Lung (tissue), 11 donors: ENCODE measurements at regions not wholly inside any gene's neighbourhood (a gene's known extent, or its start where the extent isn't known, plus 50 kb on each side); places are given as distances from the start of the nearest gene placed in this dataset.

Source experiments
- ATAC-seq: fragments of 200-7000 bp; cut with Tn5 transposase; one replicate; pipeline ENCODE4 v1.9.1; 2020; ENCODE audit warnings: moderate number of reproducible peaks; ENCODE audit not compliant: insufficient read depth, low FRiP score
- DNase-seq, 3 donors: peaks; one replicate each; pipeline ENCODE4 v3.0.0-alpha.2; 2013 to 2017
- H3K27ac ChIP-seq, 2 donors: one replicate each; pipeline ENCODE4 v1.5.1; 2013; ENCODE audit warnings: mild to moderate bottlenecking in 2 of 2, moderate library complexity in 2 of 2, control low read depth in 1 of 2, inconsistent platforms in 1 of 2, low read depth in 1 of 2, low read length in 1 of 2
- H3K27me3 ChIP-seq, 3 donors: one replicate each; pipeline ENCODE4 v1.5.1; 2013; ENCODE audit warnings: low read length in 2 of 3; ENCODE audit not compliant: control insufficient read depth in 3 of 3, insufficient read depth in 3 of 3
- H3K36me3 ChIP-seq, 4 donors: one replicate each; pipeline ENCODE4 v1.5.1; 2013; ENCODE audit warnings: low read length in 4 of 4, mild to moderate bottlenecking in 1 of 4, moderate library complexity in 1 of 4; ENCODE audit not compliant: control insufficient read depth in 4 of 4, insufficient read depth in 4 of 4
- H3K4me1 ChIP-seq, 5 donors: one replicate each; pipeline ENCODE4 v1.5.1; 2013; ENCODE audit warnings: low read length in 5 of 5, mild to moderate bottlenecking in 2 of 5, moderate library complexity in 1 of 5; ENCODE audit not compliant: control insufficient read depth in 5 of 5, insufficient read depth in 5 of 5
- H3K4me3 ChIP-seq: one replicate; pipeline ENCODE4 v1.5.1; 2013; ENCODE audit warnings: mild to moderate bottlenecking, control low read depth, moderate library complexity
- H3K9ac ChIP-seq, 2 donors: one replicate each; pipeline ENCODE4 v1.5.1; 2013; ENCODE audit warnings: low read length in 2 of 2, control low read depth in 1 of 2; ENCODE audit not compliant: insufficient read depth in 1 of 2
- H3K9me3 ChIP-seq, 4 donors: one replicate each; pipeline ENCODE4 v1.5.1; 2013; ENCODE audit warnings: low read length in 3 of 4, mild to moderate bottlenecking in 1 of 4, moderate library complexity in 1 of 4; ENCODE audit not compliant: control insufficient read depth in 4 of 4, insufficient read depth in 3 of 4
- WGBS, 2 donors: extraction: QIAGEN DNeasy Blood & Tissue Kit; methylation state at CpG; one replicate each; pipeline ENCODE4 v1.1.7; 2013; 5-methylcytosine and 5-hydroxymethylcytosine counted together
- TF ChIP-seq, protein P1 (sequence below): IDR thresholded peaks from 2 replicates; pipeline ENCODE4 v1.5.1; 2012; ENCODE audit warnings: mild to moderate bottlenecking; ENCODE audit errors: control extremely low read depth, extremely low read depth
- donor health status: control.
- donor health status: control.
- donor health status: Bipolar disorder and iron deficiency.
- donor health status: healthy.
- donor health status: DM: yes; HTN: yes; CAD: no.

DNA sequence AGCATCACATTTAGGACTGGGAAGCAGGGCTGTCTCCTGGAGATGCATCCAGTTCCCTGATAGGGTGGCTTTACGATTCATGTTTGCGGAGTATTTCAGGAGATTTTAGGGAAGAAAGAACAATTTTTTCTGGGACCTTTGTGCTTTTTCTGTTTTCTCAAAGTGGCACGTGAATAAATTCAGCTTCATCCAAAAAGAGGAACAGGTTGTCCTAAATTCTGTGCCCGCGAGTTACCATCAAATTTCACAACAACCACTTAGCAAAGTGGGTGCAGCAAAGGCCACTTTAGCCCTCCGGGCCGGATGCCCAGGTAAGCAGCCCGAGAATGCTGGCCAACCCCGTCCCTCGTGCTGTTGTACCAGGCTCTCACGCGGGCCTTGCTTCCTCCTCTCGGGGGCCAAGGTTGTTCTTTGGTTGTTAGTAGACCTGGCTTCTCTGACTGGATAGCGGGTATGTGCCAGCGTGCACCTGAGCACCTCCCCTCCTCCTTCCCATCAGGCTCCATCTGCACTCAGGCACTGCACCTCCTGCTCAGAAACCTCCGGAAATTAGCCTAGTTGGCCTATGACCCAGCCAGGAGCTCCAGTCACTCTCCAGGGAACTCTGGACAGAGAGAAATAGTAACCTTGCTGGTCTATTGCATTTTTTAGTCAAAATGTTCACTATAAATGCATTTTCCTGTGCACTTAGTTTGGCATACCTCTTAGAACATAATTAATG lies 83.0 kb downstream of the CMPK2 start:
- H3K27me3 ChIP-seq: no peaks in the 10 kb centered on the region
- H3K9me3 ChIP-seq: peaks cover 0 to 2% (median 0%) of the 10 kb centered on the region in 4 donors
- DNase-seq (no peak), ATAC-seq (peak; percentile 25)
- TF ChIP-seq, protein P1, sequence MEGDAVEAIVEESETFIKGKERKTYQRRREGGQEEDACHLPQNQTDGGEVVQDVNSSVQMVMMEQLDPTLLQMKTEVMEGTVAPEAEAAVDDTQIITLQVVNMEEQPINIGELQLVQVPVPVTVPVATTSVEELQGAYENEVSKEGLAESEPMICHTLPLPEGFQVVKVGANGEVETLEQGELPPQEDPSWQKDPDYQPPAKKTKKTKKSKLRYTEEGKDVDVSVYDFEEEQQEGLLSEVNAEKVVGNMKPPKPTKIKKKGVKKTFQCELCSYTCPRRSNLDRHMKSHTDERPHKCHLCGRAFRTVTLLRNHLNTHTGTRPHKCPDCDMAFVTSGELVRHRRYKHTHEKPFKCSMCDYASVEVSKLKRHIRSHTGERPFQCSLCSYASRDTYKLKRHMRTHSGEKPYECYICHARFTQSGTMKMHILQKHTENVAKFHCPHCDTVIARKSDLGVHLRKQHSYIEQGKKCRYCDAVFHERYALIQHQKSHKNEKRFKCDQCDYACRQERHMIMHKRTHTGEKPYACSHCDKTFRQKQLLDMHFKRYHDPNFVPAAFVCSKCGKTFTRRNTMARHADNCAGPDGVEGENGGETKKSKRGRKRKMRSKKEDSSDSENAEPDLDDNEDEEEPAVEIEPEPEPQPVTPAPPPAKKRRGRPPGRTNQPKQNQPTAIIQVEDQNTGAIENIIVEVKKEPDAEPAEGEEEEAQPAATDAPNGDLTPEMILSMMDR: no peak
- no peak overlapping the region for H3K9ac ChIP-seq
- peak overlapping the region in 1 of 2 donors; percentile 60 for H3K27ac ChIP-seq
- no peak overlapping the region for H3K4me3 ChIP-seq
- no peaks in the 10 kb centered on the region for H3K36me3 ChIP-seq
- peaks cover 0 to 13% (median 7%) of the 10 kb centered on the region in 5 donors for H3K4me1 ChIP-seq
- WGBS, 2 donors: 49 to 52% methylated on average over 16 of the region's 16 CpGs

DNA sequence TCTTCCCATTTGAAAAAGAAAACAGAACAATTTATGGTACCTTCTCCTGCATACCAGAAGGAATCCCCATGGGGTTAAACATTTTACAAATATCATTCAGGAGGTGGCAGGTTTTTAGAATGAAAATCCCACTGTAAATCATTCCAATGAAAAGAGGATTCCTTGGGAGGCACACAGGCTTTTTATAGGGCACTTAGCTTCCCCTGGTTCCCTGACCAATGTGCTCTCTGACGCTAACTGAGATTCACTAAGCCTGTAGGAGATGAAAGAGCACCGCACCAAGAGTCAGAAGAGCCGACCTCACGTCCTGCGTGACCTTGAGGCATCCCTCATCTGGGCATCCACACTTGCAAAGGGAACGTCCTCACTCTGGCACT lies 82.5 kb downstream of the CMPK2 start:
- Histone ChIP-seq H3K9ac (no peak overlapping the region), H3K36me3 (no peaks in the 10 kb centered on the region), H3K27me3 (no peaks in the 10 kb centered on the region), H3K4me1 (peaks cover 0 to 13% (median 7%) of the 10 kb centered on the region in 5 donors), H3K4me3 (no peak overlapping the region), H3K9me3 (peaks cover 0 to 2% (median 0%) of the 10 kb centered on the region in 4 donors), H3K27ac (peak overlapping the region in 1 of 2 donors; percentile 26)
- DNase-seq (no peak), ATAC-seq (no peak)
- TF ChIP-seq, protein P1: no peak
- WGBS, 2 donors: 89 to 94% methylated on average over 6 of the region's 6 CpGs

DNA sequence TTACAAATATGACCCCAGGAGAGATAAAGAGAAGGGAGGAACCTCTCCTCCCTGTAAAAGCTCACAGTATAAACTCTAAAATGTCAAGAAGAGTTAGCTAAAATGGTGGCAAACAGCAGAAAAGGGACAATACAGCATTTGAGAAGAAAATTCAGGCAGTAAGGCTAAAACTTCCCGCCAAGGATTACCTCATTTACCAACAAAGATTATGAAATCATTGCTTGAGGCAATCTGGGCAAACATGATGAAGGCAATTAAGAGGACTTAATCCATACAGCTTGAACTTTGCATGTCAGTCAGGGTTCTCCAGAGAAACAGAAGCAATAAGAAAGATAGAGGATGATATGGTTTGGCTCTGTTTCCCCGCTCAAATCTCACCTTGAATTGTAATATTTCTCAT lies 81.4 kb downstream of the CMPK2 start:
- no peak overlapping the region for H3K27ac ChIP-seq
- peaks cover 0 to 2% (median 0%) of the 10 kb centered on the region in 4 donors for H3K9me3 ChIP-seq
- no peaks in the 10 kb centered on the region for H3K36me3 ChIP-seq
- H3K27me3 ChIP-seq: no peaks in the 10 kb centered on the region
- no peak for ATAC-seq
- 57 to 67% methylated on average over 2 of the region's 2 CpGs for WGBS, 2 donors
- H3K9ac ChIP-seq: no peak overlapping the region
- TF ChIP-seq, protein P1: no peak
- no peak overlapping the region for H3K4me3 ChIP-seq
- DNase-seq: no peak
- peaks cover 0 to 13% (median 7%) of the 10 kb centered on the region in 5 donors for H3K4me1 ChIP-seq
